ENCODE measurements at regions not wholly inside any gene's neighbourhood (a gene's known extent, or its start where the extent isn't known, plus 50 kb on each side); places are given as distances from the start of the nearest gene placed in this dataset.

- no peak for DNase-seq
- no peaks in the 10 kb centered on the region for H3K36me3 Mint-ChIP-seq (ENCODE audit: low read depth)
- no peak overlapping the region for H3K4me3 Mint-ChIP-seq
- no peaks in the 10 kb centered on the region for H3K4me1 Mint-ChIP-seq
- H3K27me3 Mint-ChIP-seq (ENCODE audit: low read depth, poor library complexity): no peaks in the 10 kb centered on the region
- TF ChIP-seq CTCF (IDR thresholded peaks at IDR 0.05): no peak
- H3K27ac Mint-ChIP-seq: no peak overlapping the region
- no peaks in the 10 kb centered on the region for H3K9me3 Mint-ChIP-seq
These were observed 1413.7 kb upstream of the CELF2 start for GRCh38 chr10:9603972-9604371.

- Mint-ChIP-seq H3K27ac (no peak overlapping the region), H3K27me3 (ENCODE audit: low read depth, poor library complexity) (no peaks in the 10 kb centered on the region), H3K4me3 (no peak overlapping the region), H3K9me3 (no peaks in the 10 kb centered on the region), H3K4me1 (no peaks in the 10 kb centered on the region), H3K36me3 (ENCODE audit: low read depth) (no peaks in the 10 kb centered on the region)
- no peak for DNase-seq
- no peak for TF ChIP-seq CTCF (IDR thresholded peaks at IDR 0.05)
These were observed 1412.4 kb upstream of the CELF2 start for GRCh38 chr10:9605231-9605630.

- Mint-ChIP-seq H3K4me3 (no peak overlapping the region), H3K4me1 (no peaks in the 10 kb centered on the region), H3K9me3 (no peaks in the 10 kb centered on the region), H3K27me3 (ENCODE audit: low read depth, poor library complexity) (peaks cover 12% of the 10 kb centered on the region), H3K36me3 (ENCODE audit: low read depth) (no peaks in the 10 kb centered on the region), H3K27ac (no peak overlapping the region)
- no peak for DNase-seq
- peak; percentile 48 for TF ChIP-seq CTCF (IDR thresholded peaks at IDR 0.05)
These were observed 1409.1 kb upstream of the CELF2 start for GRCh38 chr10:9608602-9609001.

DNA sequence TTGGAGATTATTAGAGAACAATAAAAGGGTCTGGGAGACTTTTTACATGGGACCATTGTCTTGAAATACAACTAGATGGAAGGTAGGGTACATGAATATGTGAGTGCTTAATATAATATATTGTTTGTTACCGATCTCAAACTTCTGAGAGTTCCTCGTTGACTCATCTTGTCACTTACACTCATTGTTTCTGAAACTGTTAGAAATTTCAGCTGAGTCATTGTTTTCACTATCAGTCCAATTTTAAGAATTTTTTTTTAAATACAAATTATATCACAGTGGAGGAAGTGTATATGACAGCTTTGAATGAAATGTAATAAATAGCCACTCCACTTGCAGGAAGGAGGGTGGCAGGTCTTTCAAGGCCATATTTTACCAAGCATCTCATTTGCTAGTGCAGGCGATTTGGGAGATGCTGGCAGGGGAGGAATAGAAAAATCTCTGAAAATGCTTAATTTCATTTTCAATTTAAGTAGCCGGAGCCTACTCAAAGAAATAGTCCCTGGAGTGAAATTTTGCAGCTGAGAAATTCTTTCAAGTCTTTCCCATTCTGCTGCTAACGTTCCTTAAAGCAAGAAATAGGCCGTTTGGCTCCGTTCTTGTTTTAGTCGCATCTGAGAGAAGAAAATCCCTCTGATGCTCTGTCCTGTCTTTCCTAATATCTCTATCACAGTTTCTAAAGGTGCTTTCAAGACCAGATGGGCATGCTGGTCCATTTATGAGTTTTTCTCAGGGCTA, 1404.2 kb upstream of the CELF2 start:
- H3K27ac Mint-ChIP-seq: no peak overlapping the region
- no peak for DNase-seq
- H3K4me3 Mint-ChIP-seq: no peak overlapping the region
- no peaks in the 10 kb centered on the region for H3K9me3 Mint-ChIP-seq
- TF ChIP-seq CTCF (IDR thresholded peaks at IDR 0.05): no peak
- no peaks in the 10 kb centered on the region for H3K4me1 Mint-ChIP-seq
- no peaks in the 10 kb centered on the region for H3K36me3 Mint-ChIP-seq (ENCODE audit: low read depth)
- peaks cover 12% of the 10 kb centered on the region for H3K27me3 Mint-ChIP-seq (ENCODE audit: low read depth, poor library complexity)

DNA sequence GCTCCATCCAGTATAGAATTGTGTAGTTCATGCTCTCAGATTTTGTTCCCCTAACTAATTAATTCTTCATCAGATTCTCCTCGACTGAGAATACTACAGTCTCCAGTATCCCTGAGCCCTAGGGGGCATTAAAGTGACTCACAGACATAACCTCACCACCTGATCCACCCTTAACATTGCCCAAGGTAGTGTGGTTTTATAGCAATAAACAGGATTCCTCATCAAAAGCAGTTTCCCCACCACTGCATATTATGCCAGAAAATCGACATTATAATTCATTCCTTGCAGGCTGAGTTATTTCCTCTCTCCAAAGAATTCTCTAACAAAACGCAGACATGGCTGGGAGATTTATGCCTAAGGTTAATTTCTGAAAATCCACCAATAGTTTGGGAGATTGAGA, 1402.5 kb upstream of the CELF2 start:
- H3K4me3 Mint-ChIP-seq: no peak overlapping the region
- no peak for DNase-seq
- no peaks in the 10 kb centered on the region for H3K4me1 Mint-ChIP-seq
- no peaks in the 10 kb centered on the region for H3K36me3 Mint-ChIP-seq (ENCODE audit: low read depth)
- peaks cover 7% of the 10 kb centered on the region for H3K9me3 Mint-ChIP-seq
- H3K27me3 Mint-ChIP-seq (ENCODE audit: low read depth, poor library complexity): peaks cover 17% of the 10 kb centered on the region
- no peak for TF ChIP-seq CTCF (IDR thresholded peaks at IDR 0.05)
- H3K27ac Mint-ChIP-seq: no peak overlapping the region

GRCh38 chr10:9621216-9621615, 1396.5 kb upstream of the CELF2 start:
- Mint-ChIP-seq H3K9me3 (peaks cover 7% of the 10 kb centered on the region), H3K27me3 (ENCODE audit: low read depth, poor library complexity) (peaks cover 6% of the 10 kb centered on the region), H3K36me3 (ENCODE audit: low read depth) (no peaks in the 10 kb centered on the region), H3K4me3 (no peak overlapping the region), H3K4me1 (no peaks in the 10 kb centered on the region), H3K27ac (no peak overlapping the region)
- no peak for TF ChIP-seq CTCF (IDR thresholded peaks at IDR 0.05)
- DNase-seq: no peak

All from nephron progenitor cell (in vitro differentiated cells).